ENCODE measurements at regions not wholly inside any gene's neighbourhood (a gene's known extent, or its start where the extent isn't known, plus 50 kb on each side); places are given as distances from the start of the nearest gene placed in this dataset.

- TF ChIP-seq CTCF (IDR thresholded peaks at IDR 0.05) (no peak), PRDM15 (CRISPR knock-in tag; IDR thresholded peaks at IDR 0.05) (no peak), KAT7 (CRISPR knock-in tag; IDR thresholded peaks at IDR 0.05; ENCODE audit: borderline replicate concordance) (no peak), ZNF121 (CRISPR knock-in tag; IDR thresholded peaks at IDR 0.05) (no peak), CREB1 (CRISPR knock-in tag; IDR thresholded peaks at IDR 0.05) (no peak), ATF2 (CRISPR knock-in tag; IDR thresholded peaks at IDR 0.05; ENCODE audit: borderline replicate concordance, low read depth) (no peak)
Observed at GRCh38 chr17:71189493-71189831, 931.4 kb upstream of the SOX9 start.
